Fibroblast of the conjunctiva (primary cell): ENCODE measurements at regions not wholly inside any gene's neighbourhood (a gene's known extent, or its start where the extent isn't known, plus 50 kb on each side); places are given as distances from the start of the nearest gene placed in this dataset.

Experiments used
- DNase-seq: peaks from one replicate; pipeline ENCODE4 v3.0.0-alpha.2; 2010; ENCODE audit warnings: low read depth

DNA sequence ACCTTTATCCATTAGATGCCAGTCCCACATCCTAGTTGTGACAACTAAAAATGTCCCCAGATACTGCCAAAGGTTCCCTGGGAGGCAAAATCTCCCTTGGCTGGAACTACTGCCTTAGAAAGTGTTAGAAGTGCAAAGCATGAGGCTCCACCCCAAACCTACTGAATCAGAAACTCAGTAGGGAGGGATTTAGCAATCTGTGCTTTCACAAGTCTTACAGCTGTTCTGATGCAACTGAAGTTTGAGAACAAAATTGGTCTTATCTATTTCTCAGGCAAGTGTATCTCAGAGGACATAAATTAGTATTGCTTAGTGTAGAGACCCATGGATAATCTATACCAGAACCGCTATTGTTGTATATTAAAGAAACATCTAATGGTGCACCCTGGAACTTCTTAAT is 70.2 kb downstream of the CLDN1 start:
- DNase-seq, result peak; percentile 40

DNA sequence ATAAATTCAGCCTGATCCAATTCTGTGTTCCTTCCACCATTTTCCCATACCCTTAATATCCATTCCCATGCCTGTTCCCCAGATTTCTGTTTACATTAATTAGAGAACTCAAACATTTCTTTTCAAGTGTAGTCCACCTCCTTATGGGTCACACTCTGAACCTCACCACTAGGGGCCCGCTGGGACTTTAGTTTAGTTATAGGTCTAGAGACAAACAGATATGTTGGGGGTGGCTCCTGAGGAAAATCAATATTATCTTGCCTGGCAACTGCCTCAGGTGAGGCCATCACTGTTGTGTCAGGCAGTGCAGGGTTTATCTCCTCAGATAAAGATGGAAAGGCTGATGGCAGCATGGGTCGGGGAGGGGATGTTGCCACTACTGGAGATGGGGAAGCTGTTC is 72.8 kb downstream of the CLDN1 start:
- no peak for DNase-seq

DNA sequence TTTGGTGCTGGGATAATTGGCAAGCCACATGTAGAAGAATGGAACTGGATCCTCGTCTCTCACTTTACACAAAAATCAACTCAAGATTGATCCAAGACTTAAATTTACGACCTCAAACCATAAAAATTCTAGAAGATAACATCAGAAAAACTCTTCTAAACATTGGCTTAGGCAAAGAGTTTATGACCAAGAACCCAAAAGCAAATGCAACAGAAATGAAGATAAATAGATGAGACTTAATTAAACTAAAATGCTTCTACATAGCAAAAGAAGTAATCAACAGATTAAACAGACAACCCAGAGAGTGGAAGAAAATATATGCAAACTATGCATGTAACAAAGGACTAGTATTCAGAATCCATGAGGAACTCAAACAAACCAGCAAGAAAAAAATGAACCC is 80.1 kb downstream of the CLDN1 start:
- no peak for DNase-seq

DNA sequence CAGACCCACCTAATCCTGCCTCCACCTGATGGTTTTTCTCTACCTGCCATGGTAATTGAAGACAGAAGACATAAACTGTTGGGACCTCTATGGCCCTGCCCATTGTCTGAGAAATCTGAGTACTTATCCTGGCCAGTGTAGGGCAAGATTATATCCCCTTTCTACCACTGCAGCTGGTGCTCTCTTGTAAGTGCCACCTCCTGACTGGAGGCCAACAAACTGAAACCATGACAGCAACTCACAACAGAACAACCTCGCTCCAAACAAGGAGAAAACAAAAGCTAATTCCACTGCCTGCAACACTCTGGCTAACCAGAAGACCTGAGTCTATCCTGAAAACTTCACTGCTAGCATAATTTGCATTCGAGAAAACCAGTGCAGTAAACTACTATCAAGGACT is 82.9 kb downstream of the CLDN1 start:
- DNase-seq, result no peak

DNA sequence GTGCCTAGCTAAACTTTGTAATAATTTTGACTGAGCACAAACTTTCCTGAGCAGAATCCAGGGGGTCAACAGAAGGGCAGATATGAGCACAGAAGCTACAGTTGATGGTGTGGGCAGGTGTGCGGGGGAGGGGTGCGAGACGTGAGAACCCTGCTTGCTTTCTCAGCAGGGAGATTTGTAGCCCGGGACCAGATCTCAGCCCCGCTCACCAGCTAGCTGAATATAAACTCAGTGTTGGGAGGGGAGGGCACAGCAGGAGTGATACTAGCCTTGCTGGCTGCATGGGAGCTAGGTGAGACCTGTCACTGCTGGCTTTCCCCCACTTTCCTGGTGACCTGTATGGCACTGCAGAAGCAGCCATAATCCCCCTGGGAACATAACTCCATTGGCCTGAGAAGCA is 83.4 kb downstream of the CLDN1 start:
- DNase-seq, result no peak

DNA sequence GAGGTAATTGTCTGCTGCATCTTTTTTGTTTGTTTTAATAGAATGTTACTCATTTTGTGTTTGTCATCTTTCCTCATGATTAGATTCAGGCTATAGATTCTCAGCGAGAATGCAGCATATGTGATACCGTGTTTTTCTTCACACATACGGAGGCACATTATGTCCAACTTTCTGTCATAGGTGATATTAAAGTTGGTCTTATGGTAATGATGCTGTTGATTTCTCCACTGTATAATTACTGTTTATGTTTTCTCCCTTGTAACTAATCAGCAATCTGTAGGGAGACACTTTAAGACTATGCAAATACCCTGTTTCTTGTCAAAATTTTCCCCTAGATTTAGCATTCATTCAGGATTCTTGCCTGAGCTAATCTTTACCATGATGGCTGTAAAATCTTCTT is 87.6 kb downstream of the CLDN1 start:
- DNase-seq, result no peak

DNA sequence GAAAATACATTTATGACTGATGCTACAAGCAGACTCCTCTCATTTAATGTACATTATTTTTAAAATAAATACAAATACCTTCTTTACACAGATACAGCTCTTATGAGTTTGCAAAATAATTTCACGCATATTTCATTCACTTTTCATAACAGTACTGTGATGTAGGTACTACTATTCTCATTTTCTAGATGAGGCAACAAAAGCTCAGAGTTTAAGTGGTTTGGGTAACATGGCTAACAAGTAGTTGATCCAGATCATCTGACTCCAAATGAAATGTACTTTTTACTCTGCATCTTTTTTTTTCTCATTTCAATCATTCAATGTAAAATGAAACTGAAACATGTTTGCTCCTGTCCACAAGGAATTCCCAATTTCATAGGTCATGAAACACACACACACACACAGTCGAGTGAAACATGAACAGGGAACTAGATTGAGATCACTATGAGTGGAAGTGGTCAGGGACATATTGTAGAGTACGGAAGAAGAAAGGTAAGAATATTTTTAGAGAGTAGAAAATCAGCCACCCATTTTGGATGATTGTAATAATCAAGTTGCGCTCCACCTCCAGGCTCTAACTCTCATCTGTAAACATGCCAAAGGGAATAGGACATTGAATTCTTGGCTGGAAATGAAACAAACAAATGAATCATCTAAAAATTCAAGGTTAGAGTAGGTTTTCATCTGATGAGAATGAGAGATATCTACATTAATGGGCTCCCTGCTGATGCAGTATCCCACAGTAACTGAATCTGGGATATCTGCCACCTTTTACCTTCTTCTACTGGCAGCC is 92.4 kb downstream of the CLDN1 start:
- DNase-seq, result no peak

DNA sequence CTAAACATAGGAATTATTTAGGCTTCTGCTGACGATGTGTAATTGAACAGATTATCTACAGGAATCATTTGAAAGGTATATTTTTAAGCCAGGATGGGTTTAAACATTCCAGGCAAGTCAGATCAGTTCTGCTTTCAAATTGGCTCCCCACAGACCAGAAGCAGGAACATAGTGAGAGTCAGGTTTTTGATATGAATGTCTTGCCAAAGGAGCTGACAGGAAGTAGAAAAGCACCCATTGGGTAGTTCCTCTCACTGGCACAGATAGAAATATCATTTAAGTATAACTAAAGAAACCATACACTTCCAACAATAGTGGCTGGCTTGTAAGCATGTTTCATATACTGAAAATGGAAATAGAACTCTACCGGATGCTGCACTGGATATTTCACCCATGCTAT is 95.2 kb downstream of the CLDN1 start:
- no peak for DNase-seq

DNA sequence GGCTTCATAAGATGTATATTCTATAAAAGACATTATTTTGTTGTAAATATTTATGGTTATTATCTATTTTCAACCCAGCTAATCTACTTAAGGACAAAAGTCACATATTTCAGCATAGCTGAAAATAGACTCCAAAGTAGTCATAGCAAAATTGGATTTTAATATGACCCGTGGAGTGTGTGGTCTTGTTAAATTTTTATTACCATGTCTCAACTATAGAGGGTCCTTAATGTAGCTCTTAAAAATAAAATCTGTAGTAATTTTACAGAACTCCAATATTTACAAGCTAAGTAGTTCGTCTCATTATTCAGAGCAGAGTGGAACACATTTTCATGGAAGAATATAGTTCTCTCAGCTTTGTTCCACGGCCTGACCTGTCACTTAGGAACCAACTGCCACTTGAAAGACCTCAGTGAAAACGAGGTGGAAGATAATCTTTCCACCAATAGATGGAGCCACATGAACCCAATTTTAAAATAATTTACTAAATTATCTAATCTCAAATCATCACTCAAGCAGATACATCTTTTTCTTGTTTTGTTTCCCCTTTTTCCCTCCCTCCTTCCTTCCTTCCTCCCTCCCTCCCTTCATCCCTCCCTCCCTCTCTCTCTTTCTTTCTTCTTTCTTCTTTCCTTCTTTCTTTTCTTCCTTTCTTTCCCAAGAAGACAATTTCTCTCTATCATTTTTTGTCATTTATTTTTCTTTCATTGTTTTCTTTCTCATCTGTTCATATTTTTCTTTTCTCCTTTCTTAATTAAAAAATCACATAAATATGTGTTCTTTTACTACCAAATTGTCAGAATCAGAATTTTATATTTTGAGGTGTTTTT is 97.2 kb downstream of the CLDN1 start:
- DNase-seq, result peak; percentile 18

DNA sequence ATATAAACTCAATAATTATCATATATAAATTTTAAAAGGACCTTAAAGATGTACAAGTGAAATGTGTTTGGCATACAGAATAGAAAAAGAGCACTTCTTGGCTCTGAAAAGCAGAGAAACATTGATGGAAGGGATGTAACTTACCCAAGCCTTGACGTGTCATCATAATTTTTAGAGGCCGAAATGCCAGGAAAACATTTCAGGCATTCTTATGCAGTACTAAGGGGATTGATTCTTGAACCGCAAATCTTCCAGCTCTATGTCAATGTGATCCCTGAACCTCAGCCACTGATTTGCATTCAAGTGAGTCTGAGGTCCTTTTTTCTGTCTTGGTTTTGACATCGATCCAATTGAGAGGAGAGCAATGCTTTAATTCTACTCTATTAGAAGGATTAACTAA is 97.8 kb downstream of the CLDN1 start:
- no peak for DNase-seq

DNA sequence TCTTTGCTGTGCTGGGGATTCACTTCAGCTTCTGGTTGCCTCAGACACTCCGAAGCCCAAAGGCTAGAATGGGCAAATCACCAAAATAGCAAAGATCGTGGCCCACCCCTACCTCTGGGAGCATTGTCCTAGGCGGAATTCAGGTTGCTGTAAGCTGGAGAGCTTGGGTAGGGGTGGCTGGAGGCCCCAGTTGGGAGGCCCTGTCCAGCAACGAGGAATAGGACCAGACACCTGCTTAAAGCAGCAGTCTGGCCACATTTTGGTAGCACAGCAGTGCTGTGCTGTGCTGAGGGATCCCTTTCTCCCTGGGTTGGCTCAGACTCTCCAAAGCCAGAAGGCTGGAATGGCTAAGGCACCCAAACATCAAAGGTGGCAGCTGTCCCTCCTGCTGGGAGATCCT is 99.3 kb downstream of the CLDN1 start:
- no peak for DNase-seq

DNA sequence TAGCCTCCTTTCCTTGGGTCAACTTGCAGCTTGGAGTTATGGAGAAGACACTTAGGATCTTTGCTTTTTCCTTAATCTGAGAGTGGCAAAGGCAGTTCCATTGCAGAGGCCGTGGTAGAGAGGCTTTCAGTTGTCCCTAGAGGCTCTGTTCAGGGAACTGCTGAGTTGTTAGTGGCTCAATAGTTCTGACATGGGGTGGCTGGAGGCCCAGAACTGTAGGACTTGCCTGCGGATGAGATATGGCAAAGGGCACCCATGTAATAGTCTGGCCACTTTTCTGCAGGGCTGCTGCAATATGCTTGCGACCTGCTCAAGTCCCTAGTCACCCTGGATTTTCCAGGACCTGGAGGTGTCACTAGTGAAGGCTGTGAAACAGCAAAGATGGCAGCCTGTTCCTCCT is 99.9 kb downstream of the CLDN1 start:
- DNase-seq, result no peak

DNA sequence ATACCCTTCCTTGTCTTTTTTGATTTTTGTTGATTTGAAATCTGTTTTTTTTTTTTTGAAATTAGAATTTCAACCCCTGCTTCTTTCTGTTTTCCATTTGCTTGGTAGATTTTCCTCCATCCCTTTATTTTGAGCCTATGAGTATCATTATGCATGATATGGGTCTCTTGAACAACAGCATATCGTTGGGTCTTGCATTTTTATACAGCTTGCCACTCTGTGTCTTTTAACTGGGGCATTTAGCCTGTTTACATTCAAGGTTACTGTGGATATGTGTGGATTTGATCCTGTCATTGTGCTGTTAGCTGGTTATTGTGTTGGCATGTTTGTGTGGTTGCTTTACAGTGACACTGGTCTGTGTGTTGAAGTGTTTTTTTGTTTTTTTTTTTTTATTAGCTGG is 99.7 kb upstream of the P3H2 start:
- DNase-seq, result no peak

DNA sequence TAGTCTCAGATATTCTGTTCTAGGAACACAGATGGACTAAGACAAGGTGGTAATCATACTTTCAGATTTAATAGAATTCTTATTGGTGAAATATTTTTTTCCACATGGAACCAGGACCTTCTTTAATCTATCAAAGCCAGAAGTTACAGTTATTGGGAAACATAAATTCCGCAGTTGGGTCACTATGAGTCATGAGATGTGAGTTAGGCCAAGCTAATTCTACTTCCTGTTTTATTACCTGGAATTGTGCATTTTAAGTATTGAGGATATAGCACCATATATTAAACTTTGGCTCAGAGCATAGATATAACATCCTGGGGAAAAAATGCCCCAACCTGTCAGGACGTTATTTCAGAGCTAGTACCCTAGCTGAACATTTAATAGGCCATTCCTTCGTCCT is 96.4 kb upstream of the P3H2 start:
- DNase-seq, result no peak

DNA sequence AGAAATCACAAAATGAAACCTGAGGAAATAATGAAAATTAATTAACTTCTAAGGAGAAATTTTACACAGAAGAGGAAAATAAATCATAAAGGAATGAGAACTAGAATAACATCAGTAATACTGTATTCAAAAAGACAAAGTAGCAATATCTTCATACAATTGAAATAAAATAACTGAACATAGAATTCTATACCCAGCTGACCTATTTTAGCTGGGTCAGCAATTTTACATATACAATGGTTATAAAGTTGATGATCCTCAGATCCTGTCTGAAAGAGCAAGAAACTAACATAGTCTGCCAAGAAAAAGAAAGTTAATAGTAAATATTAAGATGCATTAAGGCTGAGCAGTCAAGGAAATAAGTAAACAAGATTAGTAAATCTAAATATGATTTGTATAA is 93.0 kb upstream of the P3H2 start:
- no peak for DNase-seq

DNA sequence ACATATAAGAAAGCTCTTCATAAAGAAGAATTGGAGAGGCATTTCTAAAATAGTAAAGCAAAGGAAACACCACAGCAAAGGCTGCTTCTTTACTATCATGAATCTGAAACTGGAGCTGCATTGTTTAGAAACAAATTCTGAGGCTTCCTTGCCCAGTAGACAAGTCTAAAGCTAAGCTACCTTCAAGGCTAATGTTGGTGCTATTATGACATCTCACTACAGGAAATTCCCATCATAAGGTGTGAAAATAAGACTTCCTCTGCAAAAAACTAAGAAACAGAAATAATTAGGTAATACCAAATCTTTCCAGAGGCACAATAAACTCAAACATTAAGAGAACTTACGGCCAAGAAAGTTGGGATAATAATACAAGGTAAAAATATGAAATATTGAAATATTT is 89.9 kb upstream of the P3H2 start:
- DNase-seq, result no peak

DNA sequence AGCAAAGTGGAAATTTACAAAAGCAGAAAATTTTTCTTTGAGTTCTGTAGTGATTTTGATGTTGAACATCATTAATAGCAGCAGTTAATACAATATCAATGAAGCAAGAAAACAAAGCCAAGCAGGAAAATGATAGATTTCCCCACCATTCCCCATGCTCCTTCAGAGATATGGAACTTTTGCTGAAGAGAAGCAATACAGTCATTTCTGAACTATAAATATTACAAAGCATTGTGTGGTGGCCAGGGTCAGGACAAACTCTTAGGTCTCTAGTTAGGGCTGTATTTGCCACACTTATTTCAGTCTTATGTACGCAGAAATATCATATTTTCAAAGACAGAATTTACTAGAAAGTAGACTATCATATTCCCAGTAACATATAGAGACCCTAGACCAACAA is 88.8 kb upstream of the P3H2 start:
- no peak for DNase-seq

DNA sequence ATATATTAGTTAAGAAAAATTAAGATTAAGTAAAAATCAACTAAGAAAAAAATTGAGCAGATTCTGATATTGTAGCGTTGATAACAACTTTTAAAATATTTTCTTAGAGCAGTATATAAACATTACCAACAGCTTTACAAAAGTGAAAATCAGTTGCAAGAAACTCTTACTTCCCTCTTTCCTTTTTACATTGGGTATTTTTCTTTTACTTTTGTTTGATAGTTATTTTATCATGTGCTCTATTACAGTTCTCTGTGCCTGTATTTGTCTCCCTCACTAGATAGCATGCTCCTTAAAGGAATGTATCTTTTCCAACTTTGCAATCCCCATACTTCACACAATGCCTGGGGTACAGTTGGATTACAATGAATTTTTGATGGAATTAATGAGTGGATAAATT is 87.5 kb upstream of the P3H2 start:
- DNase-seq, result no peak

DNA sequence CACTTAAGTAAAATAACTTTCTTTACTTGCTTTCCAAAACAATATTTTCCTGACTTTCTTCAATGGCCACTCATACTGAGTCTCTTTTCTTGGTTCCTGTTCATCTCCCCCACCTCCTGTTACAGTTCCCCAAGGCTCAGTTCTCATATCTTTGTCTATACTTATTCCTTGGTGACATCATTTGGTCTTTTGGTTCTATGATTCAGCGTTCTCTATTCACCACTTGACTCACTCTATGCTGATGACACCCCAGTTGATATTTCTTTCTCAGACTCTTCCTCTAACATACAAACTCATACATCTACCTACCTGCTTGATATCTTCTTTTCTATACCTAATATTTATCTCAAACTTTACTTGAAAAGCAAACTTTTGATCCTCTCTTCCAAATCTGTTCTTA is 85.0 kb upstream of the P3H2 start:
- DNase-seq, result no peak

DNA sequence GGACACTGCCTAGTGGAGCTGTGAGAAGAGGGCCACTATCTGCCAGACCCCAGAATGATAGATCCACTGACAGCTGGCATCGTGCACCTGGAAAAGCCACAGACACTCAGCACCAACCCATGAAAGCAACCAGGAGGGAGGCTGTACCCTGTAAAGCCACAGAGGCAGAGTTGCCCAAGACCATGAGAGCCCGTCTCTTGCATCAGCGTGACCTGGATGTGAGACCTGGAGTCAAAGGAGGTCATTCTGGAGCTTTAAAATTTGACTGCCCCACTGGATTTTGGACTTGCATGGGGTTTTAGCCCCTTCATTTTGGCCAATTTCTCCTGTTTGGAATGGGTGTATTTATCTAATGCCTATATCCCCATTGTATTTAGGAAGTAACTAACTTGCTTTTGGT is 83.5 kb upstream of the P3H2 start:
- no peak for DNase-seq

DNA sequence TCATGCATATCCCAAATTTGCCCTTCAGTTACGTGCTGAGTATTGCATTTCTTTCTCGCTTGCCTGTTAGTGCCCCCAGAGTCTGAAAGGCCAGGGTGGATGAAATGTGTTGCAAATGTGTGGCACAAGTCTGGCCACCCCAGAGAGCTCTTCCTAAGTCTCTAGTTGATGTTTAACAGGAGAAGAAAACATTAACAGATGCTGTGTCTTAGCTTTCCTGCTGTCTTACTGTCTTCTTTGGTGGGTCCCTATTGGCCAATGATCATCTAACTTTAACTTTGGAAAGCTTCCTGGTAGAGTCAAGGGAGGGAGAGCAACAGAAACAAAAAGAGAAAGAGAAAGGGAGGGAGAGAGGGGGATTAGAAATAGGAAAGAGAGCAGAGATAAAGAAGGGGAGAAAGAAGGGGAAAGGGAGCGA is 76.7 kb upstream of the P3H2 start:
- DNase-seq, result no peak

DNA sequence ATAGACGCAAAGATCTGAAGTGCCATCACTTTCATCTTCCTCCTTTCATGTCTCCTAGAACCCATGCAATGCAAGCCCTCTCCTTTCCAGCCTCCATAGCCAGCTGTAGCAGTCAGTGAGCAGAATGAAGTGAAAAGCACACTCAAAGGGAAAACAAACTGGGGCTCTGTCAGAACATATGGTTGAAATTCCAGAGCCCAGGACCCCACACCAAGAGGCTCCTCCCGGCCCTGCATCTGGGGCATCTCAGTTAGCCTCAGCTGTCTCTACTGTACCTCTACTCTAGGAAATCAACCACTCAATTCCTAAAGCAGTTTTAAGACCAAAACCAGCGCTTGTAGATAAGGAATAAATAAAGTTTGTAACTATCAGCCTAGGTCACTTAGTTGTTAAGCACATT is 73.8 kb upstream of the P3H2 start:
- no peak for DNase-seq

DNA sequence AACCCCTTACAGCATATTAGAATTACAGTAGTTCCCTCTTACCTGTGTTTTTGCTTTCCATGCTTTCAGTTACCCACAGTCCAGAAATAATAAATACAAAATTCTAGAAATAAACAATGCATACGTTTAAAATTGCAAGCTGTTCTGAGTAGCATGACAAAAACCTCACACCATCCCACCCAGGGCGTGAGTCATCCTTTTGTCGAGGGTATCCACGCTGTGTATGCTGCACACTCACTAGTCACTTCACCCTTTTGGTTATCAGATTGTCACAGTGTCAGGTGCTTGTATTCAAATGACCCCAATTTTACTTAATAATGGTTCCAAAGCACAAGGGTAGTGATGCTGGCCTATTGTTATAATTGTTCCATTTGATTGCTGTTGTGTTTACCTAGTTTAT is 72.5 kb upstream of the P3H2 start:
- no peak for DNase-seq

DNA sequence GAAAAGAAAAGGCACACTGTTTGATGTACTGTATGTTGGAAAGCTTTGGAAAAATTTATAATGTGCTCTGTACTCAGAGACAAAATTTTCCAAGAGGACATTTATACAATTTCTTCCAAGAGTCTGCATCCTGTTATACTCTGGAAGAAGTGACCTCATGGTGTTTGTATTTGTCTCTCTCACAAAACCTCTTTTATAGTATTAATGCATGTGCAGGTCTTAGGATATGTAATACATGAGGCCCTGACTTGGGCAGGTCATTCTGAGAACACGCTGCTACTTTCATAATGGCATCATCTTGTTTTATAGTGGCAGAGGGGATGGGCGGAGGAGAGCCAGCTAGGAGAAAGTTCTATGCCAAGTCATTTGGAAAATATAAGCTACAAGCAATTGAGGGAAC is 72.0 kb upstream of the P3H2 start:
- no peak for DNase-seq
